MM.1S (cell line): ENCODE measurements at regions not wholly inside any gene's neighbourhood (a gene's known extent, or its start where the extent isn't known, plus 50 kb on each side); places are given as distances from the start of the nearest gene placed in this dataset.

Experiments
- CTCF ChIP-seq: fragments of 300-600 bp; sonication (generic); IDR thresholded peaks from 2 replicates; pipeline ENCODE4 v1.5.1; 2016; ENCODE audit warnings: antibody characterized with exemption, low read length, mixed read lengths
- EZH2 ChIP-seq: fragments of 300-600 bp; sonication (generic); optimal IDR thresholded peaks from 2 replicates; pipeline ENCODE3; 2017; ENCODE audit warnings: low read depth, mild to moderate bottlenecking, antibody characterized with exemption, low read length, mixed read lengths

DNA sequence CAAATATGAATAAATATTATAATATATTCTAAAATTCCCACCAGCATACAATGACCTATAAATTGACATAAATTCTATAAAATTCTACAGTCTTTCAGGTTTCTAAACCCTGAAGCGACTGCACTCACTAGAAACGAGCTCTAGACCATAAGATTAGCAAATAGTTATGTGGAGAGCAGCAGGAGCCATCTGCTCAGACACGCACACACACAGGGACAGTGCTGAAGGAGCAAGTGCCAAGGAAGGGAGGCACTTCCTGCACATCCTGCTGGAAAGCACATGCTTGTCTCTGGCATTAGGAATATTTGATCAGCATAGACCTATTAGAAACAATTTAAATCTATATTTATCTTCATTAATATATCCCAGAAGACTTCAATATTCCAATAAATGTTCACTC is 713.9 kb upstream of the CDH2 start:
- TF ChIP-seq CTCF (no peak), EZH2 (no peak)
